B cell (primary cell): ENCODE measurements at regions not wholly inside any gene's neighbourhood (a gene's known extent, or its start where the extent isn't known, plus 50 kb on each side); places are given as distances from the start of the nearest gene placed in this dataset.

Source experiments
- ATAC-seq: fragments of 200-7000 bp; cut with Tn5 transposase; one replicate; pipeline ENCODE4 v1.10.0; 2021; ENCODE audit warnings: low read depth, mild to moderate bottlenecking, moderate number of reproducible peaks, moderate library complexity
- CTCF ChIA-PET: fragments of 350-600 bp; sonication (Branson Sonifier 250); formaldehyde crosslinking; loops from one replicate; lab custom pipeline; 2021; ENCODE audit warnings: antibody characterized with exemption, inconsistent platforms; lab: Charles Lee
- POLR2A ChIA-PET: fragments of 350-600 bp; sonication (Branson Sonifier 250); formaldehyde crosslinking; loops from one replicate; lab custom pipeline; 2021; ENCODE audit warnings: antibody characterized with exemption; lab: Charles Lee
- DNase-seq: peaks from one replicate; pipeline ENCODE4 v3.0.0; 2013
- H2AFZ ChIP-seq: 2 replicates; pipeline ENCODE4 v1.6.1; 2012; ENCODE audit warnings: mild to moderate bottlenecking, low read depth, low read length; ENCODE audit not compliant: insufficient read depth, poor library complexity, severe bottlenecking
- H3K27ac ChIP-seq, 2 donors: 1 replicate in 1 of 2; 2 replicates in 1 of 2; pipeline ENCODE4 v1.5.1; 2012 to 2013; ENCODE audit warnings: low read length in 2 of 2, mild to moderate bottlenecking in 2 of 2, moderate library complexity in 1 of 2
- H3K27me3 ChIP-seq, 4 experiments: fragments of 200-600 bp in 1 of 4; sonication (generic) in 1 of 4; replicated peaks in 1 of 4; 1 replicate in 2 of 4; 2 replicates in 2 of 4; pipeline versions ENCODE4 v1.6.1 to v1.7.0; 2013 to 2016; ENCODE audit warnings: low read length in 3 of 4, mild to moderate bottlenecking in 2 of 4, mixed read lengths in 1 of 4, moderate library complexity in 1 of 4; ENCODE audit not compliant: insufficient read depth in 4 of 4, control insufficient read depth in 3 of 4; ENCODE audit errors: control extremely low read depth in 1 of 4
- H3K36me3 ChIP-seq, 2 experiments: replicated peaks in 1 of 2; 1 replicate in 1 of 2; 2 replicates in 1 of 2; pipeline versions ENCODE4 v1.6.1 to v1.7.1; 2013; ENCODE audit warnings: low read length in 1 of 2; ENCODE audit not compliant: insufficient read depth in 2 of 2, control insufficient read depth in 1 of 2; ENCODE audit errors: control extremely low read depth in 1 of 2, extremely low read depth in 1 of 2
- H3K4me1 ChIP-seq, 2 donors: fragments of 200-600 bp in 1 of 2; sonication (generic) in 1 of 2; 1 replicate in 1 of 2; 2 replicates in 1 of 2; pipeline versions ENCODE4 v1.5.1 to v1.6.1; 2013 to 2017; ENCODE audit warnings: low read length in 2 of 2; ENCODE audit not compliant: control insufficient read depth in 2 of 2, insufficient read depth in 2 of 2
- H3K4me2 ChIP-seq: replicated peaks from 2 replicates; pipeline ENCODE3; 2012; ENCODE audit warnings: mild to moderate bottlenecking, low read depth, low read length; ENCODE audit not compliant: poor library complexity, severe bottlenecking
- H3K4me3 ChIP-seq, 5 experiments: fragments of 200-600 bp in 1 of 5; sonication (generic) in 1 of 5; 1 replicate in 3 of 5; 2 replicates in 2 of 5; pipeline versions ENCODE4 v1.5.1 to v1.7.0; 2011 to 2016; ENCODE audit warnings: low read length in 4 of 5, mild to moderate bottlenecking in 4 of 5, low read depth in 2 of 5, control low read depth in 1 of 5, moderate library complexity in 1 of 5; ENCODE audit not compliant: insufficient read depth in 1 of 5; ENCODE audit errors: control extremely low read depth in 1 of 5, extremely low read depth in 1 of 5
- H3K79me2 ChIP-seq: fragments of 200-600 bp; sonication (generic); one replicate; pipeline ENCODE4 v1.6.0; 2016; ENCODE audit warnings: low read length; ENCODE audit not compliant: control insufficient read depth, insufficient read depth
- H3K9ac ChIP-seq: fragments of 200-600 bp; sonication (generic); 2 replicates; pipeline ENCODE4 v1.6.1; 2017; ENCODE audit warnings: mild to moderate bottlenecking, low read length, moderate library complexity
- H3K9me3 ChIP-seq, 3 donors: one replicate each; pipeline versions ENCODE4 v1.6.1 to v1.7.1; 2013; ENCODE audit warnings: low read length in 2 of 3; ENCODE audit not compliant: control insufficient read depth in 2 of 3, insufficient read depth in 1 of 3; ENCODE audit errors: control extremely low read depth in 1 of 3
- H4K20me1 ChIP-seq: 2 replicates; pipeline ENCODE4 v1.6.0; 2012; ENCODE audit warnings: mild to moderate bottlenecking, low read length; ENCODE audit not compliant: insufficient read depth, control insufficient read depth, poor library complexity, severe bottlenecking
- H3K27ac Mint-ChIP-seq: one replicate; pipeline ENCODE4 v1.8.0; 2021; ENCODE audit warnings: mixed read lengths
- H3K27me3 Mint-ChIP-seq: one replicate; pipeline ENCODE4 v1.8.0; 2021; ENCODE audit warnings: mixed read lengths
- H3K4me1 Mint-ChIP-seq: one replicate; pipeline ENCODE4 v1.8.0; 2021; ENCODE audit warnings: mixed read lengths
- H3K4me3 Mint-ChIP-seq: one replicate; pipeline ENCODE4 v1.8.0; 2021; ENCODE audit warnings: mixed read lengths
- H3K9me3 Mint-ChIP-seq: one replicate; pipeline ENCODE4 v1.8.0; 2022; ENCODE audit warnings: mixed read lengths; ENCODE audit not compliant: insufficient read depth
- CTCF ChIP-seq: fragments of 200-600 bp; IDR thresholded peaks from one replicate; pipeline ENCODE4 v1.8.0; 2022; ENCODE audit warnings: antibody characterized with exemption, mild to moderate bottlenecking
- EZH2 ChIP-seq: IDR thresholded peaks from 2 replicates; pipeline ENCODE4 v1.6.1; 2012; ENCODE audit warnings: borderline replicate concordance, low read depth, mild to moderate bottlenecking, moderate library complexity, low read length; ENCODE audit not compliant: insufficient read depth, poor library complexity, severe bottlenecking
- whole genome bisulfite sequencing: methylation state at CpG from one replicate; pipeline ENCODE4 v1.1.5; 2013; ENCODE audit warnings: missing lambda C conversion rate; ENCODE audit not compliant: insufficient coverage; 5-methylcytosine and 5-hydroxymethylcytosine counted together
- intact Hi-C: fragments of 100-400 bp; cut with micrococcal nuclease; formaldehyde crosslinking; loops from one replicate; pipeline ENCODE4 v1.10.0; 2022

GRCh38 chr2:128783896-128784295 is 465.2 kb upstream of the HS6ST1 start:
- peaks cover 4% of the 10 kb centered on the region for H3K9me3 Mint-ChIP-seq
- POLR2A ChIA-PET = no interaction called here

More at GRCh38 chr2:128783896-128784295, 465.2 kb upstream of the HS6ST1 start:
- Histone ChIP-seq H3K4me3 (no peak overlapping the region), H4K20me1 (no peaks in the 10 kb centered on the region), H3K9ac (no peak overlapping the region), H2AFZ (no peak overlapping the region), H3K4me2 (no peak overlapping the region), H3K79me2 (no peaks in the 10 kb centered on the region), H3K9me3 (peaks cover 0 to 6% (median 0%) of the 10 kb centered on the region in 3 donors), H3K27me3 (peaks cover 0 to 3% (median 0%) of the 10 kb centered on the region in 4 experiments), H3K27ac (no peak overlapping the region), H3K4me1 (no peaks in the 10 kb centered on the region), H3K36me3 (no peaks in the 10 kb centered on the region)
- no peak overlapping the region for H3K27ac Mint-ChIP-seq
- DNase-seq = no peak
- H3K27me3 Mint-ChIP-seq = peaks cover 3% of the 10 kb centered on the region
- no peak overlapping the region for H3K4me3 Mint-ChIP-seq
- no peak for ATAC-seq
- TF ChIP-seq CTCF (no peak), EZH2 (no peak)
- WGBS = 89% methylated on average over 9 of the region's 10 CpGs
- no peaks in the 10 kb centered on the region for H3K4me1 Mint-ChIP-seq
- intact Hi-C loops = no loop called here
- CTCF ChIA-PET = no interaction called here
